ENCODE measurements at regions not wholly inside any gene's neighbourhood (a gene's known extent, or its start where the extent isn't known, plus 50 kb on each side); places are given as distances from the start of the nearest gene placed in this dataset.

DNA sequence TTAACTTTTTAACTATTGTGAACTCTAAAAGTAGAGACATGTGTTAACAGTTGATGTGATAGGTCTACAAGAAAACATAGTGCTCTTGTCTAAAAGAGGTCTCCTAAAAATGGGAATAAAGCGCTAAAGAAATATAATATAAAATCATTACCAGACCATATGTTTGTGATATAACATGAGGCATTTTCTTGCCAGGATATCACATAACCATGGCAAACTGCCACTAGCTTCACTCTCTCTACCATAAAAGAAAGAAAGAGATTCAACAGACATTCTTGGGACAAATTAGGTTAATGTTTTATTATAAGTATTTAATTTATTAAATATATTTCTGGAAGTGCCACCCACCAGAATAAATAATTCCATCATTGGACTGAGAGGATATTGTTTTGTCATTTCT lies 115.0 kb downstream of the TMEM26 start:
- no peak for DNase-seq (ENCODE audit: low spot score)
- intact Hi-C loops (cut with micrococcal nuclease; ENCODE audit: unreplicated experiment), result no loop called here
- Histone ChIP-seq H3K4me3 (ENCODE audit: low read depth, low read length, poor library complexity, severe bottlenecking) (no peak overlapping the region), H3K27me3 (replicated peaks; ENCODE audit: insufficient read depth, low read depth, low read length, poor library complexity) (no peaks in the 10 kb centered on the region), H3K27ac (ENCODE audit: low read depth, low read length, poor library complexity, severe bottlenecking) (no peak overlapping the region), H3K4me1 (ENCODE audit: insufficient read depth, low read length, poor library complexity, severe bottlenecking) (no peaks in the 10 kb centered on the region), H3K36me3 (ENCODE audit: insufficient read depth, low read length, poor library complexity, severe bottlenecking) (no peaks in the 10 kb centered on the region), H3K9me3 (ENCODE audit: low read depth, low read length, poor library complexity, severe bottlenecking) (no peaks in the 10 kb centered on the region)
- POLR2A ChIA-PET (ENCODE audit: low non-redundant PET), result no interaction called here
- CTCF ChIA-PET, result no interaction called here
- TF ChIP-seq, protein P1, sequence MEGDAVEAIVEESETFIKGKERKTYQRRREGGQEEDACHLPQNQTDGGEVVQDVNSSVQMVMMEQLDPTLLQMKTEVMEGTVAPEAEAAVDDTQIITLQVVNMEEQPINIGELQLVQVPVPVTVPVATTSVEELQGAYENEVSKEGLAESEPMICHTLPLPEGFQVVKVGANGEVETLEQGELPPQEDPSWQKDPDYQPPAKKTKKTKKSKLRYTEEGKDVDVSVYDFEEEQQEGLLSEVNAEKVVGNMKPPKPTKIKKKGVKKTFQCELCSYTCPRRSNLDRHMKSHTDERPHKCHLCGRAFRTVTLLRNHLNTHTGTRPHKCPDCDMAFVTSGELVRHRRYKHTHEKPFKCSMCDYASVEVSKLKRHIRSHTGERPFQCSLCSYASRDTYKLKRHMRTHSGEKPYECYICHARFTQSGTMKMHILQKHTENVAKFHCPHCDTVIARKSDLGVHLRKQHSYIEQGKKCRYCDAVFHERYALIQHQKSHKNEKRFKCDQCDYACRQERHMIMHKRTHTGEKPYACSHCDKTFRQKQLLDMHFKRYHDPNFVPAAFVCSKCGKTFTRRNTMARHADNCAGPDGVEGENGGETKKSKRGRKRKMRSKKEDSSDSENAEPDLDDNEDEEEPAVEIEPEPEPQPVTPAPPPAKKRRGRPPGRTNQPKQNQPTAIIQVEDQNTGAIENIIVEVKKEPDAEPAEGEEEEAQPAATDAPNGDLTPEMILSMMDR (conservative IDR thresholded peaks at IDR 0.05; ENCODE audit: low read depth, low read length), result no peak
- no peak for TF ChIP-seq EZH2 (IDR thresholded peaks at IDR 0.05; ENCODE audit: borderline replicate concordance, low read depth, low read length, poor library complexity, severe bottlenecking)
- BruUV-seq (replicated peaks), result no TSS peak

DNA sequence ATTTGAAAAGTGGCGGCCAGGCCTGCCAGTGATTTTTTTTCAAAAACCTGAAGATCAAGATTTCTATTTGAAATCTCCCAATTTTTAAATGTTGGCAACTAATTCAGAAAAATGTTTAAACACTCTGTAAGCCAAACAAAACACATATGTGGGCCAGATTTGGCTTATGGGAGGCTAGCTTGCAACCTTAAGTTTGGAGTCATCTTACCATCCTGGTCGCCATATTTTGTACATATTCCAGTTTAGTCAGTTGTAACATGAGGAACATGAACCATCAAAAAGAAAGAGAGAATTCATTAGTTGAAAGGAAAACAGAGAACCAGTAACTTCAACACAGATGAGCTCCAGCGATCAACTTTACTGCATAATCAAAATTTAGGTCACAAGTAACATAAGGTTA lies 115.4 kb downstream of the TMEM26 start:
- Histone ChIP-seq H3K27me3 (replicated peaks; ENCODE audit: insufficient read depth, low read depth, low read length, poor library complexity) (no peaks in the 10 kb centered on the region), H3K4me1 (ENCODE audit: insufficient read depth, low read length, poor library complexity, severe bottlenecking) (no peaks in the 10 kb centered on the region), H3K27ac (ENCODE audit: low read depth, low read length, poor library complexity, severe bottlenecking) (no peak overlapping the region), H3K36me3 (ENCODE audit: insufficient read depth, low read length, poor library complexity, severe bottlenecking) (no peaks in the 10 kb centered on the region), H3K4me3 (ENCODE audit: low read depth, low read length, poor library complexity, severe bottlenecking) (no peak overlapping the region), H3K9me3 (ENCODE audit: low read depth, low read length, poor library complexity, severe bottlenecking) (no peaks in the 10 kb centered on the region)
- no peak for DNase-seq (ENCODE audit: low spot score)
- CTCF ChIA-PET, result no interaction called here
- POLR2A ChIA-PET (ENCODE audit: low non-redundant PET), result no interaction called here
- intact Hi-C loops (cut with micrococcal nuclease; ENCODE audit: unreplicated experiment), result no loop called here
- TF ChIP-seq, protein P1 (conservative IDR thresholded peaks at IDR 0.05; ENCODE audit: low read depth, low read length), result no peak
- TF ChIP-seq EZH2 (IDR thresholded peaks at IDR 0.05; ENCODE audit: borderline replicate concordance, low read depth, low read length, poor library complexity, severe bottlenecking), result no peak
- BruUV-seq (replicated peaks), result no TSS peak

DNA sequence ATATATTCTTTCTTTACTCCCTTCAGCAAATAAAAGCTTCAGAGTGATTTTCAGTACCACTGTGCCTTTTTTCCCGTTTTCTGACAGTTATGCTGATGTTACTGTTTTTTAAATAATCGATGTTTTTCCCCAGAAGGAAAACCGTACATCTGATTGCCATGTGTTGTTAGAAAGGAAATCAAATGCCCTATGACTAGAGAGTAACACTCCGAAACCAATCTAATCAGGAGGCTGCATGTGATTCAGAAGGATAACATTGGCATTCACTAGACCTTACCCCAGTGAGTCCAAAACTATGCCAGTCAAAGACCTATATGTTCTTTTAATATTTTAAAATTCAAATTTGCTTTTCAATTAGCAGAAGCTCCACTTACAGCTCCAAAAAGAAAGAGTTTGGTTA lies 116.3 kb downstream of the TMEM26 start:
- no peak for DNase-seq (ENCODE audit: low spot score)
- H3K4me3 ChIP-seq (ENCODE audit: low read depth, low read length, poor library complexity, severe bottlenecking), result no peak overlapping the region
- CTCF ChIA-PET, result no interaction called here
- H3K9me3 ChIP-seq (ENCODE audit: low read depth, low read length, poor library complexity, severe bottlenecking), result no peaks in the 10 kb centered on the region
- H3K27ac ChIP-seq (ENCODE audit: low read depth, low read length, poor library complexity, severe bottlenecking), result no peak overlapping the region
- POLR2A ChIA-PET (ENCODE audit: low non-redundant PET), result no interaction called here
- H3K4me1 ChIP-seq (ENCODE audit: insufficient read depth, low read length, poor library complexity, severe bottlenecking), result no peaks in the 10 kb centered on the region
- H3K27me3 ChIP-seq (replicated peaks; ENCODE audit: insufficient read depth, low read depth, low read length, poor library complexity), result no peaks in the 10 kb centered on the region
- intact Hi-C loops (cut with micrococcal nuclease; ENCODE audit: unreplicated experiment), result no loop called here
- no TSS peak for BruUV-seq (replicated peaks)
- no peaks in the 10 kb centered on the region for H3K36me3 ChIP-seq (ENCODE audit: insufficient read depth, low read length, poor library complexity, severe bottlenecking)
- TF ChIP-seq, protein P1 (conservative IDR thresholded peaks at IDR 0.05; ENCODE audit: low read depth, low read length), result no peak
- no peak for TF ChIP-seq EZH2 (IDR thresholded peaks at IDR 0.05; ENCODE audit: borderline replicate concordance, low read depth, low read length, poor library complexity, severe bottlenecking)
